KG1 (cell line): ENCODE measurements at regions not wholly inside any gene's neighbourhood (a gene's known extent, or its start where the extent isn't known, plus 50 kb on each side); places are given as distances from the start of the nearest gene placed in this dataset.
"Not testable (repeated sequence)": the region's sequence is repeated elsewhere in the genome, so short reads cannot be mapped to it uniquely, and the experiment has no call there.

ENCODE experiments used
- DNase-seq: peaks from one replicate; lab custom pipeline; 2025; lab: John Stamatoyannopoulos, UW

- no peak for DNase-seq
Observed at GRCh38 chr20:52434453-52434852, 242.9 kb upstream of the ZFP64 start.

- DNase-seq = no peak
Observed at GRCh38 chr20:52434041-52434425, 242.5 kb upstream of the ZFP64 start.

GRCh38 chr20:52433326-52434040, 241.9 kb upstream of the ZFP64 start:
- no peak for DNase-seq

GRCh38 chr20:52432740-52433139, 241.2 kb upstream of the ZFP64 start:
- DNase-seq = no peak

- DNase-seq = no peak
Observed at GRCh38 chr20:52429029-52429428, 237.4 kb upstream of the ZFP64 start.

GRCh38 chr20:52427960-52428359, 236.4 kb upstream of the ZFP64 start:
- no peak for DNase-seq

- DNase-seq = no peak
Observed at GRCh38 chr20:52426856-52427255, 235.3 kb upstream of the ZFP64 start.

GRCh38 chr20:52425701-52426100, 234.1 kb upstream of the ZFP64 start:
- no peak for DNase-seq

- DNase-seq = no peak
Observed at GRCh38 chr20:52425253-52425652, 233.7 kb upstream of the ZFP64 start.

GRCh38 chr20:52424357-52424942, 232.9 kb upstream of the ZFP64 start:
- DNase-seq = not testable (repeated sequence)

GRCh38 chr20:52423536-52424140, 232.1 kb upstream of the ZFP64 start:
- DNase-seq = not testable (repeated sequence)

GRCh38 chr20:52422574-52423336, 231.2 kb upstream of the ZFP64 start:
- no peak for DNase-seq

GRCh38 chr20:52420805-52421204, 229.2 kb upstream of the ZFP64 start:
- no peak for DNase-seq

GRCh38 chr20:52419205-52419604, 227.6 kb upstream of the ZFP64 start:
- no peak for DNase-seq

GRCh38 chr20:52416953-52417352, 225.4 kb upstream of the ZFP64 start:
- DNase-seq = no peak

- no peak for DNase-seq
Observed at GRCh38 chr20:52411611-52412010, 220.0 kb upstream of the ZFP64 start.

- DNase-seq = no peak
Observed at GRCh38 chr20:52410731-52411234, 219.2 kb upstream of the ZFP64 start.

- DNase-seq = no peak
Observed at GRCh38 chr20:52410182-52410647, 218.6 kb upstream of the ZFP64 start.

- DNase-seq = no peak
Observed at GRCh38 chr20:52405986-52406385, 214.4 kb upstream of the ZFP64 start.

- no peak for DNase-seq
Observed at GRCh38 chr20:52405417-52405816, 213.8 kb upstream of the ZFP64 start.

GRCh38 chr20:52404671-52405070, 213.1 kb upstream of the ZFP64 start:
- no peak for DNase-seq

GRCh38 chr20:52402950-52403349, 211.4 kb upstream of the ZFP64 start:
- DNase-seq = no peak
